Gastroesophageal sphincter (tissue), 4 donors: ENCODE measurements at regions not wholly inside any gene's neighbourhood (a gene's known extent, or its start where the extent isn't known, plus 50 kb on each side); places are given as distances from the start of the nearest gene placed in this dataset.

ENCODE experiments used
- ATAC-seq: fragments of 150-250 bp; one replicate; pipeline ENCODE4 v1.9.1; 2016; ENCODE audit warnings: mild to moderate bottlenecking, moderate library complexity
- H3K27ac ChIP-seq, 4 donors: fragments of 200-600 bp; sonication (generic) in 3 of 4; 1 replicate in 3 of 4; 2 replicates in 1 of 4; pipeline ENCODE4 v1.5.1; 2016 to 2019
- H3K27me3 ChIP-seq: fragments of 200-600 bp; sonication (generic); one replicate; pipeline ENCODE4 v1.5.1; 2019
- H3K36me3 ChIP-seq, 2 donors: fragments of 200-600 bp; sonication (generic); one replicate each; pipeline ENCODE4 v1.5.1; 2019; ENCODE audit warnings: control low read depth in 1 of 2
- H3K4me1 ChIP-seq, 3 donors: fragments of 200-600 bp; sonication (generic); 1 replicate in 2 of 3; 2 replicates in 1 of 3; pipeline ENCODE4 v1.5.1; 2016 to 2019; ENCODE audit warnings: control low read depth in 2 of 3
- H3K4me3 ChIP-seq, 2 donors: fragments of 200-600 bp; sonication (generic); one replicate each; pipeline ENCODE4 v1.5.1; 2019; ENCODE audit warnings: mild to moderate bottlenecking in 1 of 2, moderate library complexity in 1 of 2
- H3K9me3 ChIP-seq, 3 donors: fragments of 200-600 bp; sonication (generic); one replicate each; pipeline ENCODE4 v1.5.1; 2017 to 2019; ENCODE audit warnings: control low read depth in 2 of 3
- CTCF ChIP-seq, 4 experiments: fragments of 200-600 bp in 2 of 4; fragments of 450-650 bp in 2 of 4; sonication (generic) in 1 of 4; IDR thresholded peaks; one replicate each; pipeline ENCODE4 v1.5.1; 2017 to 2019; ENCODE audit warnings: antibody characterized with exemption in 4 of 4, mild to moderate bottlenecking in 2 of 4, moderate library complexity in 2 of 4
- EP300 ChIP-seq: sonication (generic); formaldehyde crosslinking; IDR thresholded peaks from one replicate; pipeline ENCODE4 v1.6.1; 2017; ENCODE audit warnings: antibody characterized with exemption, mild to moderate bottlenecking
- POLR2A ChIP-seq, 2 donors: fragments of 450-650 bp; IDR thresholded peaks; one replicate each; pipeline ENCODE4 v1.6.1; 2017; ENCODE audit warnings: antibody characterized with exemption in 2 of 2, mild to moderate bottlenecking in 2 of 2, moderate library complexity in 1 of 2
- POLR2AphosphoS5 ChIP-seq: sonication (generic); formaldehyde crosslinking; IDR thresholded peaks from one replicate; pipeline ENCODE4 v1.6.1; 2017; ENCODE audit warnings: antibody characterized with exemption
- WGBS, 2 donors: methylation state at CpG; one replicate each; pipeline ENCODE4 v1.1.5; 2018; ENCODE audit warnings: low coverage in 1 of 2; 5-methylcytosine and 5-hydroxymethylcytosine counted together

DNA sequence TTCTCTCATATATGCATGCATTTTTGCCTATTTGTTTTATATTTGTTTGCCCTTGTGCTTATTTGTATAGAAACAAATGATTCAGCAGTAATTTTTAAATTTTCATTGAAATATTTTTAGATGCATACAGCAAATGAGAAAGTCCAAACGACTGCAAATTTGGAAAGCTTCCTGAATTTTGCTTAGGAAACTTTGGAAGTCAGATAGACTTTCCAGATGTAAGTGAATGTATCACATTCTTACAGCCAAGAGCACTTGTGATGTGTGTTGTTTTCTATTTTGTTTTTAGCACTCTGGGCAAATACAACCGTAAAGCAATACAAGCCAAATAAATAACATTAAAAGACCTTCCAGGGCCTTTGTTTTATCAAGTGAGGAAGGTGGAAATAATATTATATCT is 680.8 kb upstream of the CDH8 start:
- TF ChIP-seq POLR2A (IDR thresholded peaks at IDR 0.05) (no peak), CTCF (IDR thresholded peaks at IDR 0.05) (no peak), EP300 (no peak), POLR2AphosphoS5 (no peak)
- Histone ChIP-seq H3K27me3 (no peaks in the 10 kb centered on the region), H3K27ac (no peak overlapping the region), H3K4me3 (no peak overlapping the region), H3K9me3 (no peaks in the 10 kb centered on the region), H3K4me1 (no peaks in the 10 kb centered on the region), H3K36me3 (no peaks in the 10 kb centered on the region)
- no peak for ATAC-seq
- 49 to 65% methylated on average over 2 of the region's 2 CpGs for WGBS, 2 donors

DNA sequence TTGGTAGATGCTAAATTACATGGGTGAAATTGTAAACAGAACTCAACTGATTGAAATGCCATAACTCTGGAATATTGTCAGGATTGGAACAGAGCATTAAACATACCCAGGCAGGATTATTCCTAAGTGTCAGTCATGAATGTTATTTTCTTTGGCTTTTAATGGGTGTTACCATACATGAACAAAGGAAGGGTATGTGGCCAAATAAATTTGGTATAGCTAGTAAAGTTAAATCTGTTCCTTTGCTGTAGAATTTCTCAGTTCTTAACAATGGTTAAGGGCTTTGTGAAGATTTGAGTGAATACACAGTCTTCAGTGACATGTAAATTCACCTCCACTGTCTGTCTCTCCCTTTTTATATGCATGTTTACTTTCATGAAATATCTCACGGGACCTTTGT is 679.5 kb upstream of the CDH8 start:
- H3K36me3 ChIP-seq = no peaks in the 10 kb centered on the region
- H3K4me1 ChIP-seq = no peaks in the 10 kb centered on the region
- no peaks in the 10 kb centered on the region for H3K9me3 ChIP-seq
- TF ChIP-seq CTCF (IDR thresholded peaks at IDR 0.05) (no peak), POLR2AphosphoS5 (no peak)
- no peak for ATAC-seq
- no peaks in the 10 kb centered on the region for H3K27me3 ChIP-seq
- no peak overlapping the region for H3K4me3 ChIP-seq
- no peak overlapping the region for H3K27ac ChIP-seq
- 40 to 64% methylated on average over 1 of the region's 1 CpG for WGBS, 2 donors

DNA sequence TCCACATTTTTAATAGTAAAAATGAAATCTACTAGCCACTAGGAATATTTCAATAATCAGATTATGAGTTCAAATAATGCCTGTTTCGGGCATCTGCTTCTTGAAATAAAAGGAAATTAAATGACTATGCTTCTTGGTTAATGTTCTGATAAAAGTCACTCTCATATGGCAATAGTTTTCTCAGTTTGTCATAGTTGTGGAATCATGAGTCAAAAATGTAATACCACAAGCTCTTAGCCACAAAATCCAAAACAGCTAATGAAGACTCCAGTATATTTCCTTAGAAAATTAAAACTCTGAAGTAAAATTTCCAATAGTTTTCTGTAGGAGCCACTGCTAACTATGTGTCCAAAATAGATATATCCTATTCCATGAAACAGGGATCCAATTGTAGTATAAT is 676.3 kb upstream of the CDH8 start:
- Histone ChIP-seq H3K36me3 (no peaks in the 10 kb centered on the region), H3K27ac (no peak overlapping the region), H3K4me3 (no peak overlapping the region), H3K4me1 (no peaks in the 10 kb centered on the region), H3K27me3 (no peaks in the 10 kb centered on the region), H3K9me3 (no peaks in the 10 kb centered on the region)
- WGBS, 2 donors = 77 to 80% methylated on average over 1 of the region's 1 CpG
- no peak for ATAC-seq
- no peak for TF ChIP-seq POLR2A (IDR thresholded peaks at IDR 0.05)
- no peak for TF ChIP-seq EP300
- TF ChIP-seq POLR2AphosphoS5 = no peak
- TF ChIP-seq CTCF (IDR thresholded peaks at IDR 0.05) = no peak

GRCh38 chr16:62711797-62712196 is 675.6 kb upstream of the CDH8 start:
- Histone ChIP-seq H3K36me3 (no peaks in the 10 kb centered on the region), H3K4me1 (no peaks in the 10 kb centered on the region), H3K27me3 (no peaks in the 10 kb centered on the region), H3K27ac (no peak overlapping the region), H3K4me3 (no peak overlapping the region), H3K9me3 (no peaks in the 10 kb centered on the region)
- no peak for ATAC-seq
- TF ChIP-seq CTCF (IDR thresholded peaks at IDR 0.05) (no peak), POLR2A (IDR thresholded peaks at IDR 0.05) (no peak), EP300 (no peak), POLR2AphosphoS5 (no peak)
- WGBS, 2 donors = 83 to 85% methylated on average over 1 to 4 of the region's 8 CpGs

DNA sequence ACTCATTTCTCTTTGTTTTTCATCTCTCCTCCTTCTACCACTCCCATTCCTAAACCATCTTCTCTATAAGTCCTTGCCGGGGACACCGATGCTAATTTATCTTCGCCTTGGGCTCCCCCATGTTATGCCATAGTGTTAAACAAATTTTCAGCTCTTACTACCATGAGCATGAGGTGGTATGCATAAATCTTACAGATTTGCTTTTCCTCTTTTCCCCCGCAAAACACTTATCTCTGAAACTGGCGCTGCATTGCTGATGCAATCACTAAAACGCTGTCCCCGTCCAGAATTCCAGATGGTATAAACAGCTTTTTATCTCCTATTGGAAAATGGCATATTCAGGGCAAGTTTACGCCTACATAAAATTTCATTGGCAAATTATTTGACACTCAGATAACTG is 673.6 kb upstream of the CDH8 start:
- WGBS, 2 donors = 42 to 85% methylated on average over 8 of the region's 8 CpGs
- H3K9me3 ChIP-seq = no peaks in the 10 kb centered on the region
- no peaks in the 10 kb centered on the region for H3K27me3 ChIP-seq
- ATAC-seq = no peak
- H3K36me3 ChIP-seq = no peaks in the 10 kb centered on the region
- no peak overlapping the region for H3K27ac ChIP-seq
- no peak overlapping the region for H3K4me3 ChIP-seq
- no peaks in the 10 kb centered on the region for H3K4me1 ChIP-seq
- TF ChIP-seq POLR2AphosphoS5 (no peak), CTCF (IDR thresholded peaks at IDR 0.05) (no peak), POLR2A (IDR thresholded peaks at IDR 0.05) (no peak), EP300 (no peak)
